ENCODE measurements at regions not wholly inside any gene's neighbourhood (a gene's known extent, or its start where the extent isn't known, plus 50 kb on each side); places are given as distances from the start of the nearest gene placed in this dataset.

DNA sequence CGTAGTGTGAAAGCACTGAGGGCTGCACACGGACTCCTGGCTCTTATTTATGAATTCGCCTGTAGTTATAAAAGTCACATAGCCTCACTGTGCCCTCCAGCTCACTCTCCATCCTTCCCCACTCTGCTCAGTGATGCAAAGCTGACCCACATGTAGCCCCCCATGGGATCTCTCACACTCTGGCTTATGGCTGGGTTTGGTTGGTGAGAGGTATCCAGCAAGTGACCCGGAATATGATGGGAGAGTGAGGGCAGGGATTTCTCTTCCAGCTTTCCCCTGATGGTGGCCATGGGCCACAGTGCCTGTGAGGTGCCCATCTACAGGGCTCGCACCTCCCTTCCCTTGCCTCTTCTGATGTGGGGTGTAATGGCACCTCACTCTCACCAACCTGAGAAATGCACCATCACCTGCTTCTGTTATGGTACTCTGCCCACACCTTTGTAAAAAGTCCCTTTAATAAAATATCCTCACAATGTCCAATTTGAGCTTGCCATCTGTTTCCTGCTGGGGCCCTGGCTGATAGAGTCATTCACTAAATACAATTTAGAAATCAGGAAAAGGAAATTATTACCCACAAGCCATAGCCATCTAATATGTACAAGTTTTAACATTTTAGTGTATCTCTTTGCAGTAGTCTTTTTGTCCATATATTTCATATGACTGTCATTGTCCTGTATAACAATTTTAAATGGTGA lies 93.6 kb downstream of the SCN11A start:
- Histone ChIP-seq H3K79me2 (ENCODE audit: insufficient read depth, low read length) (no peaks in the 10 kb centered on the region), H3K9me3 (replicated peaks in 1 of 2; ENCODE audit: control insufficient read depth in 1 of 2, insufficient read depth in 1 of 2, low read length in 2 of 2) (no peaks in the 10 kb centered on the region), H3K36me3 (replicated peaks in 1 of 2; ENCODE audit: control insufficient read depth in 1 of 2, insufficient read depth in 2 of 2, low read length in 2 of 2) (no peaks in the 10 kb centered on the region), H3K27ac (ENCODE audit: low read depth in 1 of 2, low read length in 2 of 2) (no peak overlapping the region), H3K4me1 (ENCODE audit: control insufficient read depth in 1 of 2, insufficient read depth in 2 of 2, low read length in 2 of 2) (no peaks in the 10 kb centered on the region), H3K9ac (ENCODE audit: insufficient read depth, low read length, poor library complexity, severe bottlenecking) (no peak overlapping the region), H3K4me2 (replicated peaks; ENCODE audit: extremely low read depth, low read length, poor library complexity, severe bottlenecking) (no peak overlapping the region), H3K27me3 (ENCODE audit: control insufficient read depth in 2 of 2, insufficient read depth in 2 of 2, low read length in 2 of 2) (no peaks in the 10 kb centered on the region), H4K20me1 (ENCODE audit: insufficient read depth, low read length) (no peaks in the 10 kb centered on the region), H3K4me3 (replicated peaks in 1 of 3; ENCODE audit: low read depth in 2 of 3, low read length in 3 of 3) (no peak overlapping the region), H2AFZ (ENCODE audit: insufficient read depth, low read depth, low read length, poor library complexity, severe bottlenecking) (no peak overlapping the region)
- intact Hi-C loops (cut with micrococcal nuclease): no loop called here
- peaks cover 0 to 4% (median 0%) of the 10 kb centered on the region in 7 donors for H3K9me3 Mint-ChIP-seq
- DNase-seq: no peak
- TF ChIP-seq, protein P1, sequence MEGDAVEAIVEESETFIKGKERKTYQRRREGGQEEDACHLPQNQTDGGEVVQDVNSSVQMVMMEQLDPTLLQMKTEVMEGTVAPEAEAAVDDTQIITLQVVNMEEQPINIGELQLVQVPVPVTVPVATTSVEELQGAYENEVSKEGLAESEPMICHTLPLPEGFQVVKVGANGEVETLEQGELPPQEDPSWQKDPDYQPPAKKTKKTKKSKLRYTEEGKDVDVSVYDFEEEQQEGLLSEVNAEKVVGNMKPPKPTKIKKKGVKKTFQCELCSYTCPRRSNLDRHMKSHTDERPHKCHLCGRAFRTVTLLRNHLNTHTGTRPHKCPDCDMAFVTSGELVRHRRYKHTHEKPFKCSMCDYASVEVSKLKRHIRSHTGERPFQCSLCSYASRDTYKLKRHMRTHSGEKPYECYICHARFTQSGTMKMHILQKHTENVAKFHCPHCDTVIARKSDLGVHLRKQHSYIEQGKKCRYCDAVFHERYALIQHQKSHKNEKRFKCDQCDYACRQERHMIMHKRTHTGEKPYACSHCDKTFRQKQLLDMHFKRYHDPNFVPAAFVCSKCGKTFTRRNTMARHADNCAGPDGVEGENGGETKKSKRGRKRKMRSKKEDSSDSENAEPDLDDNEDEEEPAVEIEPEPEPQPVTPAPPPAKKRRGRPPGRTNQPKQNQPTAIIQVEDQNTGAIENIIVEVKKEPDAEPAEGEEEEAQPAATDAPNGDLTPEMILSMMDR (IDR thresholded peaks at IDR 0.05): no peak
- H3K4me3 Mint-ChIP-seq: no peak overlapping the region
- H3K36me3 Mint-ChIP-seq: no peaks in the 10 kb centered on the region
- WGBS (ENCODE audit: insufficient coverage): 100% methylated on average over 1 of the region's 5 CpGs
- H3K27ac Mint-ChIP-seq: no peak overlapping the region
- H3K4me1 Mint-ChIP-seq: peaks cover 6% of the 10 kb centered on the region
- peaks cover 0 to 4% (median 1%) of the 10 kb centered on the region in 3 donors for H3K27me3 Mint-ChIP-seq (ENCODE audit: low read depth in 3 of 3)

DNA sequence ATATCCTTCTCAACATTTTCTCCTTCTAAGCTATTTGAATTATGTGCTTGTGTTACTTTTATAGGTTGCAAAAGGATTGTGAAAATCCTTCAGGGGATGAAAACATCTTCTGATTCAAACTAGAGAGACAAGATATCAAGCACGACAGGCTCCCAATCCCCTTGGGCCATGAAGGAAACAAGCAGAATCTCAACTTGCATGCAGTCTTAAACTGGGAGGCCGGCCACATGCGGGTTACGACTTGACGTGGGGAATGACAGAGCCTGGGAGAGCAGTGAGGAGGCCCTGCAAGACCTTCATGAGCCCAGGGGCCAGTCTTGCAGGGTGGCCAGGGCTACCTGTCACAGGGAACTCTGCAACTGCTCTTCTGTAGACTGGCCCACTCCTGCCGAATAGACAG lies 94.4 kb downstream of the SCN11A start:
- Mint-ChIP-seq H3K4me1 (peaks cover 6% of the 10 kb centered on the region), H3K27ac (no peak overlapping the region), H3K9me3 (peaks cover 0 to 4% (median 0%) of the 10 kb centered on the region in 7 donors), H3K4me3 (no peak overlapping the region), H3K36me3 (no peaks in the 10 kb centered on the region), H3K27me3 (ENCODE audit: low read depth in 3 of 3) (peaks cover 0 to 4% (median 1%) of the 10 kb centered on the region in 3 donors)
- 98% methylated on average over 4 of the region's 6 CpGs for WGBS (ENCODE audit: insufficient coverage)
- DNase-seq: no peak
- TF ChIP-seq, protein P1 (IDR thresholded peaks at IDR 0.05): no peak
- no peak overlapping the region for H3K4me2 ChIP-seq (replicated peaks; ENCODE audit: extremely low read depth, low read length, poor library complexity, severe bottlenecking)
- no peaks in the 10 kb centered on the region for H3K36me3 ChIP-seq (replicated peaks in 1 of 2; ENCODE audit: control insufficient read depth in 1 of 2, insufficient read depth in 2 of 2, low read length in 2 of 2)
- no peaks in the 10 kb centered on the region for H3K79me2 ChIP-seq (ENCODE audit: insufficient read depth, low read length)
- no peaks in the 10 kb centered on the region for H3K9me3 ChIP-seq (replicated peaks in 1 of 2; ENCODE audit: control insufficient read depth in 1 of 2, insufficient read depth in 1 of 2, low read length in 2 of 2)
- H4K20me1 ChIP-seq (ENCODE audit: insufficient read depth, low read length): no peaks in the 10 kb centered on the region
- H3K27me3 ChIP-seq (ENCODE audit: control insufficient read depth in 2 of 2, insufficient read depth in 2 of 2, low read length in 2 of 2): no peaks in the 10 kb centered on the region
- intact Hi-C loops (cut with micrococcal nuclease): no loop called here
- H3K4me3 ChIP-seq (replicated peaks in 1 of 3; ENCODE audit: low read depth in 2 of 3, low read length in 3 of 3): no peak overlapping the region
- no peak overlapping the region for H3K9ac ChIP-seq (ENCODE audit: insufficient read depth, low read length, poor library complexity, severe bottlenecking)
- H3K27ac ChIP-seq (ENCODE audit: low read depth in 1 of 2, low read length in 2 of 2): no peak overlapping the region
- H3K4me1 ChIP-seq (ENCODE audit: control insufficient read depth in 1 of 2, insufficient read depth in 2 of 2, low read length in 2 of 2): no peaks in the 10 kb centered on the region
- no peak overlapping the region for H2AFZ ChIP-seq (ENCODE audit: insufficient read depth, low read depth, low read length, poor library complexity, severe bottlenecking)

Measured in CD14-positive monocyte (primary cell).